OCI-LY7 (cell line): ENCODE measurements at regions not wholly inside any gene's neighbourhood (a gene's known extent, or its start where the extent isn't known, plus 50 kb on each side); places are given as distances from the start of the nearest gene placed in this dataset.

ENCODE experiments used
- CTCF ChIP-seq: fragments of 200-600 bp; sonication (generic); conservative IDR thresholded peaks from 2 replicates; pipeline ENCODE4 v1.5.1; 2014; ENCODE audit warnings: mild to moderate bottlenecking, antibody characterized with exemption, low read length, moderate library complexity, mixed read lengths
- EZH2phosphoT487 ChIP-seq: fragments of 200-600 bp; sonication (generic); IDR thresholded peaks from 2 replicates; pipeline ENCODE4 v1.6.1; 2018; ENCODE audit warnings: low read depth, borderline replicate concordance, mild to moderate bottlenecking, mixed run types, antibody characterized with exemption, low read length, moderate library complexity, mixed read lengths

GRCh38 chr4:176614793-176615192 lies 177.9 kb downstream of the VEGFC start:
- TF ChIP-seq CTCF (no peak), EZH2phosphoT487 (no peak)
